ENCODE measurements at regions not wholly inside any gene's neighbourhood (a gene's known extent, or its start where the extent isn't known, plus 50 kb on each side); places are given as distances from the start of the nearest gene placed in this dataset.

DNA sequence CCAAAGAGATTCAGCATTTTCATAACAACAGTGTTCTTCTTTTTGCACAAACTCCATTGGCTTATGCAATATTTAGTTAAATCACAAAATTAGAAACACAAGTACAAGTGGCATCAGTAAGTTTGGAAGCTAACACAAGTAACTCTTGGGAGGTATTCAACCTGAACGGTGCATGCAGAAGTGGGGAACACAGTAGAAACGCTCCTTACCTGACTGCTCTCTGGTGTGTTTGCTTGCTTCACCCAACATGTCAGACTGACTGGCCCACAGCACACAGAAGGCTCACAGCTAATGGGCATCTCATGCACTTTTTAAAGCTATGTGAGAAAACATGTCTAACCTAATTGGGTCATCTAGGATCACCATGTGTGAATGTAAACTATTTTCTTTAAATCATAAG, 133.6 kb downstream of the MAGEB17 start:
- H3K4me3 ChIP-seq (ENCODE audit: control insufficient read depth in 2 of 3, extremely low read depth in 1 of 3, insufficient read depth in 2 of 3, low read depth in 1 of 3, low read length in 3 of 3), result no peak overlapping the region
- H3K4me2 ChIP-seq (ENCODE audit: control insufficient read depth, extremely low read depth, insufficient read depth, low read depth, low read length), result no peak overlapping the region
- H3K79me2 ChIP-seq (ENCODE audit: control insufficient read depth, insufficient read depth, low read length), result no peaks in the 10 kb centered on the region
- no peaks in the 10 kb centered on the region for H3K4me1 ChIP-seq (ENCODE audit: control insufficient read depth, extremely low read depth, insufficient read depth, low read length)
- H3K27me3 ChIP-seq (ENCODE audit: control insufficient read depth, extremely low read depth, insufficient read depth, low read length), result peaks cover 7% of the 10 kb centered on the region
- no peak overlapping the region for H2AFZ ChIP-seq (ENCODE audit: control insufficient read depth, low read length)
- H3K9ac ChIP-seq (ENCODE audit: control insufficient read depth, extremely low read depth, insufficient read depth, low read length), result no peak overlapping the region
- H3K9me3 ChIP-seq (ENCODE audit: control insufficient read depth, low read depth, low read length), result no peaks in the 10 kb centered on the region
- FAIRE-seq, result no peak
- TF ChIP-seq CTCF (optimal IDR thresholded peaks at IDR 0.05 in 1 of 3, IDR thresholded peaks at IDR 0.05 in 1 of 3, conservative IDR thresholded peaks at IDR 0.05 in 1 of 3; ENCODE audit: extremely low read depth in 1 of 3, insufficient read depth in 2 of 3, low read length in 3 of 3) (no peak), EZH2 (IDR thresholded peaks at IDR 0.05; ENCODE audit: low read length) (no peak)
- no peaks in the 10 kb centered on the region for H3K9me1 ChIP-seq (ENCODE audit: control insufficient read depth, extremely low read depth, insufficient read depth, low read length)
- H4K20me1 ChIP-seq (ENCODE audit: control insufficient read depth, extremely low read depth, insufficient read depth, low read length), result no peaks in the 10 kb centered on the region
- no peaks in the 10 kb centered on the region for H3K36me3 ChIP-seq (ENCODE audit: control insufficient read depth in 2 of 2, extremely low read depth in 1 of 2, insufficient read depth in 2 of 2, low read length in 2 of 2)
- no peak for DNase-seq (ENCODE audit: low read depth, low spot score)
- no peak overlapping the region for H3K27ac ChIP-seq (ENCODE audit: control insufficient read depth, insufficient read depth, low read length)
- dilution Hi-C loops (cut with MboI; ENCODE audit: extremely low pct_ligation_motif_present, low sequenced_read_pairs), result no loop called here

GRCh38 chrX:16304751-16305150, 137.5 kb downstream of the MAGEB17 start:
- FAIRE-seq, result no peak
- Histone ChIP-seq H3K9me1 (ENCODE audit: control insufficient read depth, extremely low read depth, insufficient read depth, low read length) (no peaks in the 10 kb centered on the region), H3K36me3 (ENCODE audit: control insufficient read depth in 2 of 2, extremely low read depth in 1 of 2, insufficient read depth in 2 of 2, low read length in 2 of 2) (no peaks in the 10 kb centered on the region), H3K4me2 (ENCODE audit: control insufficient read depth, extremely low read depth, insufficient read depth, low read depth, low read length) (no peak overlapping the region), H3K27ac (ENCODE audit: control insufficient read depth, insufficient read depth, low read length) (no peak overlapping the region), H3K27me3 (ENCODE audit: control insufficient read depth, extremely low read depth, insufficient read depth, low read length) (peaks cover 2% of the 10 kb centered on the region), H3K79me2 (ENCODE audit: control insufficient read depth, insufficient read depth, low read length) (no peaks in the 10 kb centered on the region), H3K4me1 (ENCODE audit: control insufficient read depth, extremely low read depth, insufficient read depth, low read length) (no peaks in the 10 kb centered on the region), H3K9me3 (ENCODE audit: control insufficient read depth, low read depth, low read length) (no peaks in the 10 kb centered on the region), H2AFZ (ENCODE audit: control insufficient read depth, low read length) (no peak overlapping the region), H3K4me3 (ENCODE audit: control insufficient read depth in 2 of 3, extremely low read depth in 1 of 3, insufficient read depth in 2 of 3, low read depth in 1 of 3, low read length in 3 of 3) (no peak overlapping the region), H3K9ac (ENCODE audit: control insufficient read depth, extremely low read depth, insufficient read depth, low read length) (no peak overlapping the region), H4K20me1 (ENCODE audit: control insufficient read depth, extremely low read depth, insufficient read depth, low read length) (no peaks in the 10 kb centered on the region)
- TF ChIP-seq EZH2 (IDR thresholded peaks at IDR 0.05; ENCODE audit: low read length) (no peak), CTCF (optimal IDR thresholded peaks at IDR 0.05 in 1 of 3, IDR thresholded peaks at IDR 0.05 in 1 of 3, conservative IDR thresholded peaks at IDR 0.05 in 1 of 3; ENCODE audit: extremely low read depth in 1 of 3, insufficient read depth in 2 of 3, low read length in 3 of 3) (no peak)
- dilution Hi-C loops (cut with MboI; ENCODE audit: extremely low pct_ligation_motif_present, low sequenced_read_pairs), result no loop called here
- DNase-seq (ENCODE audit: low read depth, low spot score), result no peak

Measured in keratinocyte (primary cell).